ENCODE measurements at regions not wholly inside any gene's neighbourhood (a gene's known extent, or its start where the extent isn't known, plus 50 kb on each side); places are given as distances from the start of the nearest gene placed in this dataset.

- TF ChIP-seq GATA2 (IDR thresholded peaks at IDR 0.05; ENCODE audit: low read depth, low read length) (no peak), GATA3 (IDR thresholded peaks at IDR 0.05; ENCODE audit: low read depth, low read length) (no peak)
Observed at GRCh38 chr17:13256545-13256944, 238.7 kb upstream of the ELAC2 start.
